NCI-H226 (cell line): ENCODE measurements at regions not wholly inside any gene's neighbourhood (a gene's known extent, or its start where the extent isn't known, plus 50 kb on each side); places are given as distances from the start of the nearest gene placed in this dataset.
"Not testable (repeated sequence)": the region's sequence is repeated elsewhere in the genome, so short reads cannot be mapped to it uniquely, and the experiment has no call there.

Source experiments
- DNase-seq: peaks from one replicate; pipeline ENCODE4 v3.0.0-alpha.2; 2015

DNA sequence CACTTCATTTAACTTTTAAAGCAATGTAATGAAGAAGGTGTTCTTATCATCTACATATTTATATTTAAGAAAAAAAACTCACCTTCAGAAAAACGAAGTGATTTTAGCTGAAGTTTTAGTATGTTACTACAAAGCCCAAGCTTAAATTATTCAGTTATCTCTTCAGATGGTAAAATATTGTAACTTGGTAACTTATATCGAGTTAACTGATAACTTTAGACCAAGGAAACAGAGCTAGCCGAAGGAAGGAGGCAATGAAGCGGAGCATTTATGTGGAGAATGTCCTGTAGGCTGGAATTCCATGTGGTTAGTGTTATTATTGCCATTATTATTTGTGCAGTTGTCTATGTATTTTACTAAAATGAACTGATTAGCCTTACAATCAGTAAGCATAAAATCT lies 1102.1 kb upstream of the LCORL start:
- DNase-seq: no peak

DNA sequence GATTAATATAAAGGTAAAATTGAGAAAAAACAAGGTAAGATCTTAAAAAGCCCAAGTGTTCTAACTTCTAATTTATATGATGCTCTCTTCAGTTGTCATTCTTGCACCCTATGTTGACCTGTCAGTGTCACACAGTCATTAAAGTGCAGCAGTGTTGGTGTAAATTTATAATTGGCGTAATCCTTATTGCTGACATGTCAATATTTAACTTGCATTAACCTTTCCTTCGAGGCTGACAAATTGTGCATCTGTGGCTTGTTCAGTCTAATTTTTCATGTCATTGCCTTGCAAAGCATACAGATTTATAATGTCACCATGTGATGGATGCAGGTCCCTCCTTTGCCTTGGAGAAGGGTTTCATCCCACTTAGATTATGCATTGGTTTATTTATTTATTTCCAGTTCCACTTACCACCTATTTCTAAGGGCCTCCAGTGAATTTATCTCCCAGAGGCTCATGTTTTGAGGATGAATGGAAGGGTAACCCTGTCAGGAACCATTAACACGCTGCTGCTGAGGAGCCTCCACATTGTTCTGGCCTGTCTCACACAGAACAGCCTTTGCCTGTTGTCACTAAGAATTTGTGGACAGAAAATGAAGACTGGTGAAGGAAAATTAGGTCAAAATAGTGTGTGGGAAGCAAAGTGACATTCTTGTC lies 1098.5 kb upstream of the LCORL start:
- no peak for DNase-seq

DNA sequence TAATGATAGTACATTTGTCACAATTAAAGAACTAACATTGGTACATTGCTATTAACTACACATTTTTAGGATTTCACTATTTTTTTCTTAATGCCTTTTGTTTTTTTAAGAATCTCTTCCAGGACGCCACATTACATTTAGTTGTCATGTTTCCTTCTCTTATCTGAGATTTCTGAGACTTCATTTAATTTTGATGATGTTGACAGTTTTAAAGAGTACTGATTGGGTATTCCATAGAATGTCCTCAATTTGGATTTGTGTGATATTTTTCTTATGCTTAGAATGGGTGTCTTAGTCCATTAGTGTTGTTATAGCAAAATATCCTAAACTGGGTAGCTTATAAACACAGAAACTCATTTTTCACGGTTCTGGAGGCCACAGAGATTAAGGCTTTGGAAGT lies 1095.5 kb upstream of the LCORL start:
- no peak for DNase-seq

DNA sequence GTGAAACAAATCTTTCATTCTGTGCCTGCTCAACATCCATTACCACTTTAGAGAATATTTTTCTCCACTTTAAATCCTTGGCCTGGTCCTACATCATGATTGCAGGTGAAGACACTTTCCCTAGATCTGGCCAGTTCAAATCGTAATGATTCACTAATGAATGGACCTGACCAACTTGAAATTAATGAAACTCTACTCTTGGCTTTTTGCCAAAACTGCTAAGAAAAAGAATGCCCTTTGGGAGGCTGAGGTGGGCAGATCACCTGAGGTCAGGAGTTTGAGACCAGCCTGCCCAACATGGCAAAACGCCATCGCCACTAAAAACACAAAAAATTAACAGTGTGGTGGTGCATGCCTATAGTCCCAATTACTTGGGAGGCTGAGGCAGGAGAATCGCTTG lies 1082.6 kb upstream of the LCORL start:
- no peak for DNase-seq

DNA sequence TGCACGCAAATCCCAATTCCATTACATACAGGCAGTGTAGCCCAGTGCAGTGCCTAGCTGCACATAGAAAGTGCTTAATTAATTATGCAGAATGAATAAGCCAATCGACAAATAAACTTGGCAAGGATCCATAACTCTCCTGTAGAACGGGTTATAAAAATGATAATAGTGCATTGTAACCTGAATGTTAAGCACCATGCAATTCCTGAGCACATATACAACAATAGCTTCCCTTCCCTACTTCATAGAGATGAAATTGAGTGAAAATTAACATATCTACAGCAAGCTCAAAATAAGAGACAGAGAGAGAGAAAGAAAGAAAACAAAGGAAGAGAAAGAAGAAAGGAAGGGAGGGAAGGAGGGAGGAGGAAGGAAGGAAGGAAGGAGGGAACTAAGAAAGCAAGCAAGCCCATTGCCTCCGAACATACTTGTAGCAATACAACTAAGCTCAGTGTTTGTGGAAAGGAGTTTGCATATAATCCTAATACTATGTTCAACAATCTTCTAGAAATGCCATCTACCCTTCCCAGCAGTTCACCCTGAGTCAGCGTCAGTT lies 1074.0 kb upstream of the LCORL start:
- DNase-seq: no peak

DNA sequence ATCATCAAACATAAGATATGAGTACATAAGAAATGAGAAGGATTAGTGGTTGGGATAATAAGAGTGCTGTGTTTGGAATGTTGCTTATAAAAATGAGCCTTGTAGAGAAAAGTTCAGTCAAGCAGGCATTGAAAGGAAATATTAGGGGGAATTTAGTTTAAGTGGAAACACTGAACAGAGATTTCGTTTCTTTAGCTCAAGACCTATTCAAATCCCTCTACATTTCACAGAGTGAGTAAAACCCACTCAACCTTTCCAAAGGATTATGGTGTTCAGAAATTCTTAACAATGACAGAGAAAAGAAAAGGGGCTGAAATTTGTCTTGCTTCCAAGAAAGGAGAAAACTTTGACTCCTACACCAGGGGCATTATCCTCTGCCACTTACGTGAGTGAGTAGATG lies 1072.4 kb upstream of the LCORL start:
- no peak for DNase-seq

DNA sequence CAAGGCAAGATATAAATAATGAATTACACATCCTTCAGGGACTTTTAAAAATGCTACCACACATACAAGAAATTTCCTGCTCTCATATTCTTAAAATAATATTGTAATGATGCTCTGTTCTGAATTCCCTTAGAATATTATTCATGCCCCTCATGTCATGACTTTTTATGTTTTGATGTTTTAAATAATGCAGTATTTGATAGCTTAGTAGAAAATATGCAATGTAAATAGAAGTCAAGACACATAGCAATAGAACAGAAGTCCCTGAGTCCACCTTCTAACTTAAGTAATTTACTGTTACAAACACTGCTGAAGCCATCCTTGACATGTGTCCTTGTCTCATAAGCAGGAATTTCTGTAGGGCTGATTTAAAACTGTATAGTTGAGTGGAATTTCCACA lies 1071.2 kb upstream of the LCORL start:
- no peak for DNase-seq

DNA sequence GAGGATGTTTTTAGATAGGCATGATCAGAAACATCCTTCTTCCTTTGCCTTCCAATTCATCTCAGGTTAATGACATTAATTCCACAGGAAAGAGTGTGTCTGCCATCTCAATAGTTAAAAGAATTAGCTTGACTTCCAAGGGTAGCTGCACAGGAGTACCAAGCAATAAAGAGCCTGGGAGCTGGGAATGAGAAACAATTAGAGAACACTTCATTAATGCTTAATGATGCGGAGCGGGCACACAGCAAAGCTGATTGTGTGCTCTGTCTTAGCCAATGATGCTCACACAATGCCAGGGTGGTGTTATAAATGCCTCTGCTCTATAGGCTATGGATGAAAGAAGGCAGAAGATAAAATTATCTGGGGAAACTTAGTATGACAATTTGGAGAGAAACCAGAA lies 1052.5 kb upstream of the LCORL start:
- no peak for DNase-seq

DNA sequence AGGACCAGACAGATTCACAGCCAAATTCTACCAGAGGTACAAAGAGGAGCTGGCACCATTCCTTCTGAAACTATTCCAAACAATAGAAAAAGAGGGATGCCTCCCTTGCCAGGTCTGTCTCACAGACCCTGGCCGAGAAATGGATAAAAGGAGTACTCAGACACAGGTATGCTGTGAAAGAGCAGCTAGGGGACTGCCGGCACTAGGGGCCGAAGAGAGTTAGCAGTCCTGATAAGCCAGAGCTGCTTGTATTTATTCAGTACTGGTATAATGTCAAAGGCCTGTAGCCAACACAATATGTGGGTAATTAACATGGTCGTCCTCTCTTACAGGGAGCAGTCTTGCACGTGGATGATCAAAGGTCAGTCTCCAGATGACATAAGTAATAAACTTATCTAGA lies 1042.1 kb upstream of the LCORL start:
- no peak for DNase-seq

DNA sequence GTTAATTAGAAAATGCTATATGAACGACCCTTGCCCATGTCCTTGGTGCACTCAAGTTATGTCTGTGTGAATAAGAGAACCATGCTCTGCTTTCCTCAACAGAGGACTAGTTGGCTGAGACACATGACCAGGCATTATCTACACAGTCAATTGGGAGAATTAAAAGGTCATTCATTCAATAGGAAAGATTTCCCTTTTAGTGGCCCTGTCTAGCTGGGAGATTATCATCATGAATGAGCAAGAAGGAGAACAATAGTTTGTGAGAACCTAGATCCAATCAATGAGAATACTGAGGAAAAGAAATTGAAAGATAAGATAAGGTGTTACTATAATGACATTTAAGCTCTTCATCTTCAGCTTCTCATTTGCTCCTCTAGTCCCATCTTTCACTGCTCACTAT lies 1033.4 kb upstream of the LCORL start:
- DNase-seq: no peak

DNA sequence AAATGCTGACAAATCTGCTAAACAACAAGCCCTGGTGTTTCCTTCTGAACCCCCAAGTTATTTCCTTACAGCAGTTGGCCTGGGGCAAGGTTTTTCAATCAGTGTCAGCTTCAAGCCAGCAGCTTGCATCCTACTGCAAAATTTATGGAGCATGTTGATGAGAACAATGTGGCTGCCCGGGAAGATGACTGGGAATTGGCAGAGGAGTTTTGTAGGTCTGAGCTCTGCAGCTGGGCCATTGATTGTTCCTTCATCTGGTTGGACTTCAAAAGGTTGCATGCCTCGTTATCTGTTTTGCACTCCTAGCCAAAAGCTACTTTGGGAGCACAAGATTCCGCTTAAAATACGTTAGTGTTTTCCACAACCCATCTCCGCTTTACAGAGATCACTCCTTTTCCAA lies 1030.3 kb upstream of the LCORL start:
- no peak for DNase-seq

DNA sequence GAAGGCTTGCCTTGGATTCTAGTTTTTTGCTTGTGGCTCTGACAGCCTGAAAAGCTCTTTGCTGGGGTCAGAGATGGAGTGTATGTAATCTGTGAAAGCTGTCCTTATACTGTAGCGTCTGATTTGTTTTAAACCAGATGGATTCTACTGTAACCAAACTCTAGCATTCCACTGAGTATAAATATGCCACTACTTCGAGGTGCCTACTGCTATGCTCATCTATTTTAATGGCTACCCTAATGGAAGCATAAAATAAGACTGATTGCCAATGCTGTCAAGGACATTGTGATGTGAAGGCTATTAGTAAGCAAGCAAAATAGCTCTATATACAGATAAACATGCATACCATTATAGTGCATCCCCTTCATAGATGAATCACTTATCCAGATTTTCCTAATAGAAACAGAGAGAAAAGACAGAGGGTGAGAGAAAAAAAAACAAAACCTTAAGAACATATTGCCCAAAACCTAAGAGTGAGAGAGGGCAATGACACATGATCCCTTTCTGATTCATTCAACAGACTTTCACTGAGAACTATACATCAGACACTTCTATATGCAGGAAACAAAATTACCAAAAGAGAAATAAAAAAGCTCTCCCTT lies 1025.8 kb upstream of the LCORL start:
- DNase-seq: no peak

DNA sequence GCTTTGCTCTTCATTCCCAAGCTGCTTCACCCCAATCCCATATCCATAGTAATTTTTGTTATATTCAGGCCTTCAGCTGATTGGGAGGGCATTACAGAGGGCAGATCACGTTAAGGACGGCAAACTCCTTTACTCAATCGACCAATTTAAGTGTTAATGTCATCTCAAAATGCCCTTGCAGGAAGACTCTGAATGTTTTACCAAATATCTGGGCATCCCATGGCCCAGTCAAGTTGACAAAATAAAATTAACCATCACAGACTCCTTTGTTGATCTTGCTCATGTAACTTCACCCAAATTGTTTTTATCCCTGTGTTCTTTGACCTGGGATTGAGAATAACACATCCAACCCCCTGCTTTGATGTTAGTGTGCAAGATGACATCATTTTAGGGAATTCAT lies 1018.3 kb upstream of the LCORL start:
- no peak for DNase-seq

DNA sequence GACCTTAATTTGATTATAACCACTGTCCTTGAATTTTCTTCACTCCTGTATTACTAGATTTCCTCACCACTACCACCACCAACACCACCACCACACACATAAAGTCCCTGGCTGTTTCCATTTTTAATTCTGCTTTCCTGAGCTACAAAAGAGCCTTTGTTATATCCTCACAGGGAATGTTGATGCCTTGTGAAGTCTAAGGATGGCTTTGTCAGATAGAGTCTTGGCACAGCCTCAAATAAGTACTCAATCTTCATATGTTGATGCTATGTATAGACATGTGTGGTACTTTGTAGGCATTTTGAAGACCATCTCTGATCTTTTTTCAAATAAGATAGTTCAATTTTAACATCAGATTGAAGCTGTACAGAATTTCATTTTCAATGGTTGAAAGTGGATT lies 1016.7 kb upstream of the LCORL start:
- DNase-seq: no peak

DNA sequence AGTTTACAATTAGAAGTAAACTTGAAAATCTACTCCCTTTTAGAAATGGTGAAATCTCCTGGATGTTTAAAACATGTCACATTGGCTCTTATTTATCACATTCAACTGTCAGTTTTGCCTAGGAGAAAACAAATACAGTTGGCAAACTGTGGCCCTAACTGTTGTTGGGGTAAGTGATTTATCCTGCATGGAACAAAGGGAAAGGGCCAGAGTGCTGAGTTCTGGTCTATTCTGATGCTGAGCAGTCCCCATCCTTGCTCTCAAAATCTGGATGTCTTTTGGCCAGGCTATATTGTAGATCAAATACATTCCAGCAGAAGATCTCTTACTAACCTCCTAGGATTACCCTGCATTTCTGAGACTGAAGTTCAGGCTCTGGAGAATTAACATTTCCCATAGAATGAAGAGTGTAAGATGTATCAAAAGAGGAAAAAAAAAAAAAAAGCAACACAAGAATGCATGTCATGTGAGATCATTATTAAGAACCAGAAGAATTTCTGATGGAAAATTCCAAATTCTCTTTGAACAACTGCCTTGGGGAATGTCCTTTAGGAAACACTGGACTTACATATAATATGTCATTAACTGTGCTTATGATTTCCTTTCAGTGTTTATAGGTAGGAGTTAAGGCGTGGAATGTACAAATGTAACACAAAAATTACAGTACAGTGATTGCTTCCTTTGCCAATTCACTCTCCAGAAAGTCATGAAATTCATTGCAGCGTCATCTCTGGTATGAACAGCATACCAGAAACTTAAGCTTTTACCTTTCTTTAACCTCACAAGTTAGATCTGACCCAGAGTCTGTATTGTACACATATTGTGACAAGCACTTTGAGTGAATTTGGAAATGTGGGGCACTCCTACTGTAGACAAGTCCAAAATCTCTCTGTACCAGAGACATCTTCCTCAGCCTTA lies 1012.5 kb upstream of the LCORL start:
- no peak for DNase-seq

DNA sequence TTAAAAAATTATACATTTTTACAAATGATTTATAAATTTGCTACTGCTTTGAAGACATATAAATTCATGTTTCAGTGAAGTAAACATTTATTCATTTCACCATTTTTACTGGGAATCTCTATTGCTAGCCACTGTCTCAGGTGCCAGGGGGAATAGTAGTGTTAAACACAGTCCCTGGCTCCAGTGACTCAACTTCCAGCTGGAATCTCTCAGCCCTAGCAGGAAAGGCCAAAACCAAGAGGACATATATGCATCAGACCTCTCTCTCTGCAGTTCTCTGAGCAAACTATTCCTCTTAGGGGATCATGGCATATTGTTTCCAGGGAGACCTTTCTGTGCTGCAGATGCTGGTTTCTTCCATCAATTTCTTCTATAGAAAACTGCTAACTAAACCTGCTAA lies 1009.0 kb upstream of the LCORL start:
- no peak for DNase-seq

DNA sequence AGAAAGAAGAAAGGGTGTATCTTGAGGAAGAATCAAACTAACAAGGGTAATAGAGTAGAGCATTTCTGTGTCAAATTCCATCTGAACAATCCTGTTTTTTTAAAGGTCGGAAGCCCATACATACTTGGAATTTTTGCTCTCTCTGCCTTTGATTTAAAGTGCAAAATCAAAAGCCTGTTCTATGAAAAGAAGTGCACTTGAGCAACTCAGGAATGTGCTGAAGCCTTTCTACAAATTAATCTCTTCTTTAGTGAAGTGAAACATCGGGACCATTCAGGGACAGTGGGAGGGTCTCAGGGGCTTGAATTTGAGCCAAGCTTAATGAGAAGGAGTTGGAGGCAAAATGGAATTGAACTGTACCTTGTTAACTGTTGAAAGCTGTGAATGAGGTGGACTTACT lies 1008.5 kb upstream of the LCORL start:
- DNase-seq: no peak

DNA sequence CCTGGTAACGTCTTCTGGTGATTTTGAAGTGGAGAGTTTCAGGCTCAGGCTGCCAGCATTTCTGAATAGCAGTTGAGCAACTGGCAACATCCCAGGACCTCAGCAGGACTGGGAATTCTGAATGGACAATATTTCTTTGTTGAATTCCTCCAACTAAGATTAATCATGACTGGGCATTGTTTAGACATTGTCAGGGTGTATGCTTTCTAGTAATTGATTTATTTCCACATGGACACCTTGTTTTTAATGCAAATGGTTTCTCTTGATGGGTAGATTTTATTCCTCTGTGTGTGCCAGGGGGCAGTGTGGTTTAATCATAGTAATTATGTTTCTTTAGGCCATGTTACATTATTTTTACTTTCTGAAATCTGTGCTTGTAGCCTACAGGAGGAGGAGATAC lies 1004.7 kb upstream of the LCORL start:
- no peak for DNase-seq

DNA sequence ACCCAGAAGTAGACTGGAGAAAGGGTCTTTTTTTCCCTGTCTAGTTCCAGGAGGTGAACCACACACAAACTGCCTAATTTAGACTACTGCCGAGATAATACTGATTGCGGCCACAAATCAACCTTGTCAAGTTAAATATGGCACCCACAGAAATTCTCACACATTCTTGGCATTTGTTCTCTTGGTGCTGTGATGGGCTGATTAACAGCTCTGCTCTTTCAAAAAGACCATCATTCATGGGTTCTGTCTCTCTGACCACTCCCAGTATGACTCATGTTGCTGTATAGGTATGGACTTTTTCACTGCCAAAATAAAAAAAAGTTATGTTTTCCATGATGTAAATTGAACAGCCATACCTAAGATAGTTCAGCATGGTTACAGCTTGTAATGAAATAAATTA lies 1003.5 kb upstream of the LCORL start:
- DNase-seq: no peak

DNA sequence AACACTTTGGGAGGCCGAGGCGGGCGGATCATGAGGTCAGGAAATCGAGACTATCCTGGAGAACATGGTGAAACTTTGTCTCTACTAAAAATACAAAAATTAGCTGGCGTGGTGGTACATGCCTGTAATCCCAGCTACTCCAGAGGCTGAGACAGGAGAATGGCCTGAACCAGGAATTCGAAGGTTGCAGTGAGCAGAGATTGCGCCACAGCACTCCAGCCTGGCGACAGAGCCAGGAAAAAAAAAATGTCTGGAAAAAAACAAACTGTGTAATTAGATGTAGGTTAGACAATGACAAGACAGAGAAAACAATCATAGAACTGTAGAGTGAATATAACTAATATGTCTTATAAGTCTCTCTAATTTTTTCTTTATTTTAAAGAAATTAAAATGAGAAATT lies 1002.5 kb upstream of the LCORL start:
- DNase-seq: no peak

DNA sequence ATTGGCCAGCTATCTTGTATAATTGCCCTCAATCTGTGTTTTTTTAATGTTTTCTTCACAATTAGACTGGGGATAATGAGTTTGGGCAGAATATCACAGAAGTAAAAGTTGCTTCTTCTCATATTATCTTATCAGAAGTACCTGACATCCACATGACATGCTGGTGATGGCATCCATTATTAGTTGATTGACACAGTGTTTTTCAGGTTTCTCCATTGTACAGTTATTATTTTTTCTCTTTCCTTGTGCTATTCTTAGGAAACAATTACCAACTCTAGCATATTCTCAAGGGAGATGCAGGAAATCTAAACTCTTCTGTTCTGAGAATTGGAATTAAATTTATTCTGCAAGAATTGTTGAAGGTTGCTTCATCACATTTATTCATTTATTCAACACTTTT lies 1000.1 kb upstream of the LCORL start:
- no peak for DNase-seq

DNA sequence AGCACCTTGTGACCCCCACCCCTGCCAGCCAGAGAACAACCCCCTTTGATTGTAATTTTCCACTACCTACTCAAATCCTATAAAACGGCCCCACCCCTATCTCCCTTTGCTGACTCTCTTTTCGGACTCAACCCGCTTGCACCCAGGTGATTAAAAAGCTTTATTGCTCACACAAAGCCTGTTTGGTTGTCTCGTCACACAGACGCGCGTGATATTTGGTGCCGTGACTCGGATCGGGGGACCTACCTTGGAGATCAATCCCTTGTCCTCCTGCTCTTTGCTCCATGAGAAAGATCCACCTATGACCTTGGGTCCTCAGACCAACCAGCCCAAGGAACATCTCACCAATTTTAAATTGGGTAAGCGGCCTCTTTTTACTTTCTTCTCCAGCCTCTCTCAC lies 995.0 kb upstream of the LCORL start:
- DNase-seq: not testable (repeated sequence)

DNA sequence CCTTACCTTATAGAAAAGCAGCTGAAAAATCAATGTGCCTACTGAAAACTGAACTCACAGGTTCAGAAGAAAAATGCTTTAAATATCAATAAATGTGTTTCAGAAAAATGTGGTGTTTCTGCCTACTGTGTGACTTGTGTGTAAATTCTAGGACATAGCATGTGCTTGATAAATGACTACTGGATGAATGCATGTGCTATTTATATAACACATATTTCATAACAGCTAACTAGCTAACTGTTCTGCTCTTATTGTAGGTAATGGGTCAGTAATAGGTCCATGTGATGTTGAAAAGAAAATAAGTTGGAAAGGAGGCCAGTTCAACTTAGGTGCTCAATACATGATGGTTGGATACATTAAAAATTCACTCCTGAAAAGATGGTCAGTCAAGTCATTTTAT lies 993.0 kb upstream of the LCORL start:
- no peak for DNase-seq

DNA sequence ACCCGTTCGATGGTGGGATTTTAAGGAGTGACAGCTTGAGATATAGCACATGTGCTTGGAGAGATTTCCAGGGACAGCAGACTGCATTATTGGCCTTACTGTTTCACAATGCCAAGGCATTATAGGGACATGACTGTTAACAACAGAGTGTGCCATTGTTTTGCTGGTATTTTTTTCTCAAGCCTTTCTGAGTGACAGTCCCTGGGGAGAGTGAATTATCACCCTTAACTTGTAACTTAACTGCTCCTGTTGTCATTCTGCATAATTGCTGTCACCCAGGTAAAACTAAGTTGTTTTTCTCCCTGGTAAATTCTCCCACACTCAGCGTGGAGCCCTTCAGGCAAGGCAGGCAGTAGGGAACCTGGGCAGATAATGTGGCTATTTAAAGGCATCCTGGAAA lies 989.2 kb upstream of the LCORL start:
- no peak for DNase-seq
